GM21825 (cell line): ENCODE measurements at regions not wholly inside any gene's neighbourhood (a gene's known extent, or its start where the extent isn't known, plus 50 kb on each side); places are given as distances from the start of the nearest gene placed in this dataset.
"Not testable (repeated sequence)": the region's sequence is repeated elsewhere in the genome, so short reads cannot be mapped to it uniquely, and the experiment has no call there.

ENCODE experiments used
- ATAC-seq: cut with Tn5 transposase; IDR thresholded peaks from one replicate; pipeline ENCODE4 v1.9.1; 2021; ENCODE audit warnings: mild to moderate bottlenecking, moderate library complexity; ENCODE audit not compliant: unreplicated experiment

DNA sequence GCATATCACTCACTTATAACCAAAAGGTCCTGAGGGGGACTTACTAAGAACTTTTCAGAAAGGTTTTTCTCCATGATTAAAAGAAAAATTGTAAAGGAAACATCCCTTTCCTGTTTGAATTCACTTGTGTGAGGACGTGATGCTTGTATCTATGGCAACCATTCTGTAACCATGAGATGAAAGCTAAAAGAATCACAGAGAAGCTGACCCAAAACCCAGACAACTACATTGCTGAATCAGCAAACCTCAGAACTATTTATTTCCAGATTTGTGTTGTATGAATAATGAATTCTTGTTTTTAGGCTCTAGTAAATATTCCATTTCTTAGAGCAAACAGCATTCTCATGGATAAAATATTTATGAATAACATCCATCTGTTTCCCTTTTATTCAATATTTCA is 91.2 kb downstream of the RCHY1 start:
- ATAC-seq, result no peak

DNA sequence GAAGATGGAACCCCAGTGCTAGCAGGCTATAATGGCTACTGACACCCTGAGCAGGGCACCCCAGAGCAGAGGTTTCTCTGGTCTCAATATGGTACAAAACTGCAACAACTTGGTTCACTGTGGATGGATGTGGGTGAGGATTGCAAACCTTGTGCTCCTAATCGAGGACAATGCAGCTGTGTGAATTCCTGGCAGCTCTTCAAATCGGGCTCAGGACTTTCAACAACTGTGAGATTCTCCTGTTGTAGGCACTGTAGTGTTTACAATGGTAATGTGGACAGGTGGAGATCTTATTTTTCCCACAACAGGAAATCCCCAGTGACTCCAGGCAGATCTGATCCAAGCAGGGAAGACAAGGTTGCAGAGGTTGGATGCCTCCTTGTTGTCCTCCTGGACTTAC is 101.5 kb downstream of the RCHY1 start:
- no peak for ATAC-seq

DNA sequence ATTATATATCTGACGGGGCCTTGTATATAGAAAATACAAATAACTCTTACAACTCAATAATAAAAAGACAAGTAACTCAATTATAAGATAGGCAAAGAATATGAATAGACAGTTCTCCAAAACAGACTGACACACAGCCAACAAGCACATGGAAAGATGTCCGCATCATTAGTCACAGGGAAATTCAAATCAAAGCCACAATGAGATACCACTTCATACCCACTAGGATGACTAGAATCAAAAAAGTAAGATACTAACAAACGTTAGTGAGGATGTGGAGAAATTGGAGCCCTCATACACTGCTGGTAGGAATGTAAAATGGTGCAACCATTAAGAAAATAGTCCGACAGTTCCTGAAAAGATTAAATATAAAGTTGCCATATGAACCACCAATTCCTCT is 115.7 kb downstream of the RCHY1 start:
- ATAC-seq, result no peak

DNA sequence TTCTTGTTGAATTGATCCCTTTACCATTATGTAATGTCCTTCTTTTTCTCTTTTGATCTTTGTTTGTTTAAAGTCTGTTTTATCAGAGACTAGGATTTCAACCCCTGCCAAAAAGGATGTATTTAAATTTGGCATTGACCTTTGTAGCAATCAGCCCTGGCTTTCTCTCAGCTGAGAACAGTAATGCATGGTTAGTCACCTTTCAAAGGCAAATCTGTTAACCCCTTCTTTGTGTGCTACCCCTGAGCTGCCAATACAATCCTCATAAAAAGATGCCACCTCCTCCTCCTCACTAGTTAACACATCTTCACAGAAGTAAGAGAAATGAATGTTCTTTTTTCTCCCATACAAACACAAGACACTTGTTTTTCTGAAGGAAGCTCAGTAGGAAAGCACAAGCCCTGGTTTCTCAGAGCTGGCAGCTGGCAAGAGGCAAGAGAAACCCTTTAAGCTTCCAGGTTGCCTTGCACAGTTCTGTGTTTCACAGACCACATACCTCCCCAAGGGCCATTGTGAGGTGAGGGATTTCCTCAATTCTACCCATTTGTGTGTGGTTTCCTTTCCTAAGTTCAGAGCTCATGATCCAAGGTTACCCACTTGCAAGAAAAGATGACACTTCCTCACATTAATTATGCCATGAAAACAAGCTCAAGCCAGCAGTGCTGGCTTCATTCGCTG is 122.6 kb downstream of the RCHY1 start:
- no peak for ATAC-seq

DNA sequence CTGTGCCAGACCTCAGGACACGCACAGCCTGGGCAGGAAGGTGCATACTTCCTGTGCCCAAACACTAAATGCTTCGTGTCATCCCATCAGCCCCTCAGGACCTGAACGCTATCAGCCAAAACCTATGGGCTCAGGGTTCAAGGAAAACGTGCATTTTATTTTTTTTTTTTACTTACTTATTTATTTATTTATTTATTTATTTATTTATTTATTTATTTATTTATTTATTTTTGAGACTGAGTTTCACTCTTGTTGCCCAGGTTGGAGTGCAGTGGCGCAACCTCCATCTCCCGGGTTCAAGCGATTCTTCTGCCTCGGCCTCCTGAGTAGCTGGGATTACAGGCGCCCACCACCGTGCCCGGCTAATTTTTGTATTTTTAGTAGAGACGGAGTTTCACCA is 127.8 kb downstream of the RCHY1 start:
- not testable (repeated sequence) for ATAC-seq

DNA sequence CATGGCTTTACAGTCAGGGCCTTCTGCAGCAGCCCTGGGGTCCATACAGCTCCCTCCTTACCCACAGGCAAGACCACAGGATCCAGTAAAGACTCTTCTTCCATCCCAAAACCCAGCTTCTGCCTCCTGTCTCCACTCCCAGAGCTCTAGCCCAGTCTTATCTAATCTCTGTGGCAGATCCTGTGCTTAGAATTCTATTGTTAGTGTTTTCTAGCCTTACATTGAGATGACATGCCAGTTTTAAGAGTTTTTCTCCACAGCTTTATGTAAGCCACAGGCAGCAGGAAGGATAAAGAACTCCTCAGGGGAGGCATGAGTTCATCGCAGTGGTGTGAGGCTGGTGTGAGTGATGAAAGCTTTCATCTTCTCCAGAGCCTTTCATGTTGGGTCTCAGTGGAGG is 129.1 kb downstream of the RCHY1 start:
- no peak for ATAC-seq

DNA sequence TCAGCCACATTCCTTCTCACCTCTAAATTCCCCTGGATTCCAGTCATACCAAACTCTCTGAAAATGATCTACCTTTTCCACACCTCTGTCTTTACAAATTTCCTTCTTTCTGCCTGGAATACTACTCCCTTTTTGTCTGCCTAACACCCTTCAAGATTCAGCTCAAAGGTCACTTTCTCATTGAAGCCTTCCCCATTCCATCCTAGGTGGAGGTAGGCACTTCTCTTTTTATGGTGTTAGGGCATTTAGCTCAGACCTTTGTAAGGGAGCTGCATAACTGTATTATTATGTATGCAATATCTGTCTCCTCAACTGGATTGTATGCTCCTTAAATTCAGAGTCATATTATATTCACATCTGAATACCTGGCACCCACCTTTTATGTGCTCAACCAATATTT is 137.7 kb downstream of the RCHY1 start:
- no peak for ATAC-seq

DNA sequence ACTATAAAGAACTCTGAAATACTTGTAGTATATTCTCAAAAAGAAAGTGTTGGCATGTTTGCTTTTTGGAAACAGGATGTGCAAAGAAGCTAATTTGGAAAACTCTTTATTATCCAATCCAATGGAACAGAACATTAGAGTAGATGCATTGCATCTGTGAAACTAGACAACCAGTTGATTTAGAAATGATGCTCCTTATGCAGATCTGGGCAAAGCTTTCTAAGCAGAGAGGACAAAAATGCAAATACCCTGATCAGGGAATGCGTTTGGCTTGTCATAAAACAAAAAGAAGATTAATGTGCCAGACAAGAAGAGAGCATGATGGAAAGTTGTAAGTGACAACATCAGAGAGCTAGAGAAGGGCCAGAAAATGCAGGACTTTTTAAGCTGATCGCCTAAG is 142.3 kb downstream of the RCHY1 start:
- ATAC-seq, result no peak

DNA sequence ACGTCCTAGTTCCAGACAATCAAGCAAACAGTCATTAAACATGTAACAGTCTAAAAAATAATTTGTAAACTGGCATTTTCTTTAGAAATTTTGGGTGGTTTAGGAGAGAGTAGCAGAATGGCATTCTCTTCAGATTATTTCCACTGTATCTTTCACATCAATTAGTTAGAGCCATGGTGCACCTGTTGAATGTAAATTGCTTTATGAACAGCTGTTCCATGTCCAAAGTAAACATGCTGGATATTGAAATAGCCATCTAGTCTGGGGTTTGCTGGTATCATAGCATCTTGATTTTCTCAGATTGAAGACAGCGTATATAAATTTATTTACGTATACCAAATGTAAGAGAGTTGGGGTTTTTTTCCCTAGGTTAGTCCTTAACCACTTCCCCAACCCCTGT is 143.6 kb downstream of the RCHY1 start:
- ATAC-seq, result no peak

DNA sequence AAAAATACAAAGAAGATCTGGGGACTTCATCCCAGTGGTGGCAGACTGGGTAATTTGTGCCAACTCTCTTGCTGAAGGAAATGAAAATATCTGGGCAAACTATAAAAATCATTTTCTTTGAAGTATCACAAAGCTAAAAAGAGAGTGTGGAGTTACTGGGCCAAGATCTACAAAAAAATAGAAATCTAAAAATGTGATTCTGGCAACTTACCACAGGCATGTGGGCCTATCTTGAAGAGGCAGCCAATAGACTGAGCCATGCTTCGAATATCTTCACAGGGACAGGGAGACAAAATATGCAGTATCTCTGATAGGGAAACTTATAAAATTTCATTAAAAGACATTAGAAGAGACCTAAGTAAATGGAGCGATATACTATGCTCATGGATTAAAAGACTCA is 168.8 kb downstream of the RCHY1 start:
- no peak for ATAC-seq

DNA sequence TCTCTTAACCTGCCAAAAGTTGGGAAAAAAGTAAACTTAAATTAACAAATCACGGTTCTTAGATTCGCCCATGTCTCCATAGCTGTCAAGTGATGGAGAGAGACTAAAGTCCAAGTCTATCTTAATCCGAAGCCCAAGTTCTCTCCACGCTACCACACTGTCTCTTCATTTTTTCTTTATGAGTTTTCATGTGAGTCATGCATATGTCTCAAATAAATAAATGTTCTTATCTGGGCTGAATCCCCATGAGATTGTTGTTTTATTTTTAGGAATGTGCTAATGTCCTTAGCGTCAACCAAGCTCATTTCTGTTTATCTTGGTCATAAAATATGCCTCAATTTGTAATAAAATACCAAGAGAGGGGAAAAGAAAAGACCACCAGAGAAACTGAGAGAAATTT is 169.3 kb downstream of the RCHY1 start:
- ATAC-seq, result no peak

DNA sequence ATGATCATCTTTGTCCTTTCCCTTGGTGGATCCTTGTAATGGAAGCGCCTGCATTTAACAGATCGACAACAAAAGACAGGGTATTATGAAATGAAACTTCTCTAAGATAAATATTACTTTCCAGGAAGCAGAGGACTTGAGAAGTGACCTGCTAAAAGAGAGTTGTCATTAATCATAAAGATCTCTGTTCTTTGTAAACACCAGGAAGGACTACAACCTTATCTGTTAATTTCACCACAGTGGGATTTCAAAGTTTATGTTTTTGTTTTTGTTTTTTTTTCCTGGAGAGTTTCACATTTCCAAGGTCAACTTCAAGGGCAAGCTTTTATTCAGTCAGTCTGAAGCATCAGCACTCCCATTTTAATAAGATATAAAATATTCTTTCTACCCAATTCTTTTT is 170.9 kb downstream of the RCHY1 start:
- ATAC-seq, result no peak

DNA sequence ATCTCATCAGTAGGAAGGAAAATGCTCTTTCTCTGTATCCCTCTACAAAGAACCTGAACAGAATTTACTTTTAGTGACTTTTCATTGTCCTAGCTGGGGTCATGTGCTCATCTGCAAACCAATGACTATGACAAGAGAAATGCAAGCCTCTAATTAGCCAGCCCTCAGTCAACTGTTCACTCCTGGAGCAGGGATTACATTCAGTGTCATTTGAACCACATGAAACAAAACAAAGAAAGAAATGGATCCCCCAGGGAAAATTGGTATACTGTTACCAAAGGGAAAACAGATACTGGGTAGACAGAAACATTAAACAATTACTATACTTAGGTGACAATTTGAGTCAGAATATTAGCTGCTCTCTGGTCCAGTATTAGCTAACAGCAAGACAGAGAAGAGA is 173.6 kb downstream of the RCHY1 start:
- ATAC-seq, result no peak

DNA sequence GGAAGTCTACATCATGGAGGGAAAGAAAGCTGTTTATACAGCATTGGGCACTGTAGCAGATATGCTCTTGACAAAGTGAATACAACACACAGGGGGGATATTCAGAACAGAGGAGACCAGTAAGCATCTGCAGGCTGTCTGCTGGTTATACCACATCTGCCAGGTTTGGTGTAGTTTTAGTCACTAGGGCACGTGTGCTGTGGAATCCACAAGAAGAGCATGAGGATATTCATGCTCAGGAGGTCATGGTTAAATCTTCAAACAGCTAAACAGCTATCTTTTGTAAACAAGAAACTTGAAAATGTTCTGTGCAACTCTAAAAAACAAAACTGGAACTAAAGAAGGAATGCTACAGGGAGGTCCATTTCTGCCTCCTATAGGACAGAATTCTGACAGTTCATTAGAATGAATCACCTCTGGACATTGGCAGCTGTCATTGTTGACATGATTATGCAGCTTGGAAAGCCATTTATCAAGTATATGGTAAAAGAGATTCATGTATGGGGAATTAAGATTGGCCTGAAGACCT is 175.8 kb downstream of the RCHY1 start:
- no peak for ATAC-seq

DNA sequence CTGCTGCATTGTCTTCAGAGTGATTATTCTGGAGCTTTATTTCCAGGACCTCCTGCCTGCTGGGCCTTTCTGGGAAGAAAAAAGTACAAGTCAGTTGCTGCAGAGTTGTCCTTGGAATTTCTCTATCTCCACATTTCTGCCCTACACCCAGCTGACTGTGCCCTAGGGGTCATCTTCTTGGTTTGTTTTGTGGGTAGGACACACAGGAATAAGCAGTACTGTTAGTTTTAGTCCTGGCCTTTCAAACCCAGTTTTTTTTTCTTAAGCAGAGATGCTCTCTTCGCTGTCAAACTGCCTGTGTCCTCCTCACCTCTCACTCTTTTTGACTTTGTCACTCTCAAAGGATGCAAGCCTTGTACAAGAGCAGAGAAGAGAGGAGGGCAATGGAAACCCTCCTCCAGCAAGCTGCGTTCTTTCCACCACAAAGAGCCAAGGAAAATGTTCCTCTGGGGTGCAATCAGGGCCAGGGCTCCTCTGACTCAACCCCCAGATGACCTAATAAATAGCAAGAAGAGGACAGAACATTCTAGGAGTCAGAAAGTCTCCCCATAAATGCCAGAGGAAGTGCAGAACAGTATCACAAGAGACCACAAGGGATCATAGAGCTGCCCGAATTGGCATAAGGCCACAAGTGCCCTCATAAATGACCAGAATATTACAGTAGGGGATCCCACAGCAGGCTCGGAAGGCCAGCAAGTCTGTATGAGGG is 186.2 kb downstream of the RCHY1 start:
- no peak for ATAC-seq

DNA sequence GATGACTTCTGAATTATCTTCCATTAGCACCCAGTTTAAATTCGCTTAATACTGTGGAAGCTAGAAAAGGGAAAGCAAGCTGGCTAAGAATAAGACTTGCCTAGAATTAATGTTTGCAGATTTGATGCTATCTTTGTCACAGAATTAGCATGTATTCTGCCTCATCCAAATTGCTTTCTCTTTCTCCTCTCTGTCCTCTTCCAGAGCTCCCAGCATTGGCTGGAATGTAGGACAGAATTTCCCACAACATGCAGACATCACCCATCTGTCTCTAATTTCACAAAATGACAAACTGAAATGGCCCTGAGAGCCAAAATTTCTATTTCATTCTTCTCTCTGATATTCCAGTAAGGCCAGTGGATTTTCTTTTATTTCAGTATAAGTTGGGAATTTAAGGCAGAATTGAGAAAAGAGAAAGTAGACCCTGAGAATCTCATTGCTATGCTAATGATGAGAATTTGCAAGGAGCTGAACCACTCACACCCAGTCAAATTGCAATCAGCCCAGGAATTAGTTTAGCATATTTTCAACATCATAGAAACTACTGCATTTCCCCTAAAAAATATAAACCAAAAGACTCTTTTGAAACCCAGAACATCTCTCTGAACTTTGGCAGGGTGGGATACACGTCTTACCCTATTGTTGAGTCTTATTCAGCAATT is 188.8 kb downstream of the RCHY1 start:
- no peak for ATAC-seq

DNA sequence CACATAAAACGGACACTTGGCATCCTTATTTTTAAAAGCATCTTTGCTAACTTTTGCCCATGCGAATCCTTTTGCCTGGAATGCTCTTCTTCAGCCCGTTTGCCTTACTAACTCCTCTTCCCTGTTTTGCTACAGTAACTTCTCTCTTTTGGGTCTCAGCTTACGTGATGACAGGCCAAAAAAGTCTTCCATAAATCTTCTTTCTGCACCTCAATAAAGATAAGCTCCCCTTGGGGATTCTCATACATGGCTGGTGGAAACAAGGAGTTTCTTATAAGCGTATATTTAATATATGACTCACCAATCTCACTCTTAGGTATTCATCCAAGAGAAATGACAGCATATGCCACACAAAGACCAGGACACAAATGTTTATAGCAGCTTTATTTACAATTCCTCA is 192.7 kb downstream of the RCHY1 start:
- no peak for ATAC-seq

DNA sequence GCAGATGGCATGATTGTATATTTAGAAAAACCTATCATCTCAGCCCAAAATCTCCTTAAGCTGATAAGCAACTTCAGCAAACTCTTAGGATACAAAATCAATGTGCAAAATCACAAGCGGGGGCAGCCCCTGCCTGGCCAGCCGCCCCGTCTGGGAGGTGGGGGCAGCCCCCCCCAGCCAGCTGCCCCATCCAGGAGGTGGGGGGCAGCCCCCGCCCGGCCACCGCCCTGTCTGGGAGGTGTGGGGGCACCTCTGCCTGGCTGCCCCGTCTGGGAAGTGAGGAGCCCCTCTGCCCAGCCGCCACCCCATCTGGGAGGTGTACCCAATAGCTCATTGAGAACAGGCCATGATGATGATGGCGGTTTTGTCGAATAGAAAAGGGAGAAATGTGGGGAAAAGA is 196.6 kb downstream of the RCHY1 start:
- not testable (repeated sequence) for ATAC-seq

DNA sequence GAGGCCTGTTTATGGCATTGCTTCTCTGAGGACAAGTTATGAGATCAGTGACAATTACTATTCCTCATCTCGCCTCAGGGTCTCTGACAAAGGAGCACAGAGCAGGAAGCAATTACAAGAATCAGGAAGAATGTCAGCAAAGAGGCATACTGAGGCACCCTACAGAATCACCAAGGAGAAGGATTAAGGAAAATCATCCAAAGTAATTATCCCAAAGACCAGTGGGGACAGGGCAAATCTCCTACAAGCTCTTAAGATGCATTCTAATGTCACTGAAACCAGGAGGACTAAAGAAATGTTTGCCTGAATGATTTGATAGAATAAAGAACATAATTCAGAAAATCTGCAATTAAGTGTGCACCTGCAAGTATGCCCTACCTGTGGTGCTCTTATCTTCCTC is 206.2 kb downstream of the RCHY1 start:
- ATAC-seq, result no peak

DNA sequence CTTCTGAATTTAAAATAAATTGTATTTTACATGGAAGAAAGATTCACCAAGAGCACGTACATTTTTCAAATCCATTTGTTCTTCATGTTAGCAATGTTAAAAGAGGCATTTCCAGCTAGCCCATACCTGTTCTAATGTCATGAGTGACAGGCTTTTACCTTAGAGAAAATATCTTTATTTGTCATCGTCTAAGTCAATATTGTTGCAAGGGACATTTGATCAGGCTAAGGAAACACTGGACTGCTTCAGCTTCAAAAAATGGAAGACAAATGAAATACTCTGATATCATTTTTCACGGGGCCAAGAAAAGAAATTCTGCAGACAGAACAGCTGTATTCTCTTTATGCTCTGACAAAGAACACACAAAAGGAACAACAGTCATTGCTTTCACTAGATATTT is 207.7 kb downstream of the RCHY1 start:
- ATAC-seq, result no peak

DNA sequence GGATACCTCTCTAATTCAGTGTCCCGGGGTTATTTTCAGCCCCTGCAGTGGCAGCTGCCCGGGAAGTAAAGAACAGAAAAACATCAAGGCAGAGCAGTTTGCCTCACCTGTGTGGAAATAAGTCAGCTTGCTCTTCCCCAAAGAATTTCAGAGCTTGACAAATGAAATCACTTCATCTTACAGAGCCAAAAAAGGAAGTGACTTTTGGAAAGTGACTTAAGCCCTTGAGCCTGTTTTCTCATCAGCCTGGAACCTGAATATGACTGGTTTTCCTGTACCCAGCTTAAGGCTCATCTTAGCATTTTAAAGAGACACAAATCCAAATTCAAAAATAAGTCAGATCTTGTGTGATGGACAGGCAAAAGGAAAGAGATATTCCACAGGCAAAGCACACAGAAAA is 211.6 kb downstream of the RCHY1 start:
- no peak for ATAC-seq

DNA sequence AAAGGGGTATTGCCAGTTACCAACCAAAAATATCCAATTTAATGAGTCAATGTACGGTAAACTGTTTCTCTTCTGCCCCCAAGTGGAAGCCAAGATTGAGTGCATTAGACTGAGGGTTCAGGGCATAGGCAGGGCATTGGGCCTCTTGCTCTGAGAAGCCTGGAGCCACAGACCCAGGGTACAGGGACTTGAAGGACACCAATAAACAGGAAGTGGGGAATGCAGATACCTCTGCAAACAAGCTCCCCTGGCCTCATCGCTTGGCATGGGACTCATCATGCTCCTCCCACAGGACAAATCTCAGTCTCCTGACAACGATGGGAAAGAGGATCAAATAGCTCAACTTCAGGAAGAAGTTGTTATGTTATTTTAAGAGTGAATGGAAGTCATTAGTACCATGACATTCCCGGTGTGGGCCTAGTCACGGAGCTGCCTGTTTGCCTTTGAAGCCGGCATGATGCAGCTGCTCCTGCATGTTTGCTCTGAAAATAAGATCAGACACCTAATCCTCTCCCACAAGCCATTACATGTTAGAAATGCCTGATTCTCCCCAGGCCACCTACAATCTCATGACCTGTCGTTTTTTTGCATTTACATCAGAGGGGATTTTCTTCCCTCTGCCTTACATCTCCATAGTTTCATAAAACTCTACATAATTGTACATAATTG is 224.2 kb downstream of the RCHY1 start:
- ATAC-seq, result no peak
